T-helper 1 cell (primary cell): ENCODE measurements at regions not wholly inside any gene's neighbourhood (a gene's known extent, or its start where the extent isn't known, plus 50 kb on each side); places are given as distances from the start of the nearest gene placed in this dataset.

ENCODE experiments used
- DNase-seq, 5 donors: peaks; one replicate each; pipeline ENCODE4 v3.0.0-alpha.2; 2012 to 2020

GRCh38 chr14:48560421-48560820, 885.0 kb upstream of the MDGA2 start:
- DNase-seq, result no peak

GRCh38 chr14:48553443-48553842, 878.0 kb upstream of the MDGA2 start:
- DNase-seq, result no peak

- no peak for DNase-seq
Measured at GRCh38 chr14:48546996-48547395, 871.6 kb upstream of the MDGA2 start.

GRCh38 chr14:48537600-48537999, 862.2 kb upstream of the MDGA2 start:
- no peak for DNase-seq

- DNase-seq, result no peak
Measured at GRCh38 chr14:48536318-48536717, 860.9 kb upstream of the MDGA2 start.

GRCh38 chr14:48527832-48528231, 852.4 kb upstream of the MDGA2 start:
- no peak for DNase-seq

- DNase-seq, result no peak
Measured at GRCh38 chr14:48526307-48526706, 850.9 kb upstream of the MDGA2 start.

GRCh38 chr14:48504921-48505320, 829.5 kb upstream of the MDGA2 start:
- no peak for DNase-seq

GRCh38 chr14:48490756-48491155, 815.4 kb upstream of the MDGA2 start:
- DNase-seq, result no peak

GRCh38 chr14:48473944-48474343, 798.5 kb upstream of the MDGA2 start:
- DNase-seq, result no peak

- no peak for DNase-seq
Measured at GRCh38 chr14:48456051-48456450, 780.6 kb upstream of the MDGA2 start.

GRCh38 chr14:48454887-48455286, 779.5 kb upstream of the MDGA2 start:
- DNase-seq, result no peak

- DNase-seq, result no peak
Measured at GRCh38 chr14:48452437-48452995, 777.1 kb upstream of the MDGA2 start.

GRCh38 chr14:48435221-48435620, 759.8 kb upstream of the MDGA2 start:
- DNase-seq, result no peak

- DNase-seq, result no peak
Measured at GRCh38 chr14:48430805-48431204, 755.4 kb upstream of the MDGA2 start.

- DNase-seq, result no peak
Measured at GRCh38 chr14:48429512-48429911, 754.1 kb upstream of the MDGA2 start.

- no peak for DNase-seq
Measured at GRCh38 chr14:48417715-48418500, 742.5 kb upstream of the MDGA2 start.

GRCh38 chr14:48401321-48401720, 725.9 kb upstream of the MDGA2 start:
- no peak for DNase-seq

- DNase-seq, result peak in 1 of 5 donors; percentile 1
Measured at GRCh38 chr14:48398675-48399282, 723.4 kb upstream of the MDGA2 start.

GRCh38 chr14:48391661-48392060, 716.3 kb upstream of the MDGA2 start:
- DNase-seq, result no peak

- no peak for DNase-seq
Measured at GRCh38 chr14:48390346-48390745, 714.9 kb upstream of the MDGA2 start.

GRCh38 chr14:48384821-48385220, 709.4 kb upstream of the MDGA2 start:
- DNase-seq, result no peak

GRCh38 chr14:48382961-48383360, 707.6 kb upstream of the MDGA2 start:
- DNase-seq, result no peak

GRCh38 chr14:48378541-48378940, 703.1 kb upstream of the MDGA2 start:
- no peak for DNase-seq
